ENCODE measurements at regions not wholly inside any gene's neighbourhood (a gene's known extent, or its start where the extent isn't known, plus 50 kb on each side); places are given as distances from the start of the nearest gene placed in this dataset.

DNA sequence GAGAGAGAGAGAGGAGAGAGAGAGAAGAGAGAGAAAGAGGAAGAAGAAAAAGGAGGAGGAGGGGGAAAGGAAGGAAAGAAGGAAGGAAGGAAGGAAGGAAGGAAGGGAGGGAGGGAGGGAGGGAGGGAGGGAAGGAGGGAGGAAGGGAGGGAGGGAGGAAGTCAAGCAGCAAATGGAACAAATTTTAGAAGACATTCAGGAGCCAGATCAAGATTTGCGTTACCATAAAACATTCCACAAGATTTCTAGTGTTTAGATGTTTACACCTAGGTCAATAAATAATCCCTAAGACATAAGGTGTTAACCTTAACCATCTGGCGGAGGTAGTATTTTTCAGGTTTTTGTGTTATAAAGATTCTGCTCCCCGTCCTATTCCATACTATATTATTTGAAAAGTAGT, 1320.1 kb upstream of the PRMT6 start:
- TF ChIP-seq, protein P1, sequence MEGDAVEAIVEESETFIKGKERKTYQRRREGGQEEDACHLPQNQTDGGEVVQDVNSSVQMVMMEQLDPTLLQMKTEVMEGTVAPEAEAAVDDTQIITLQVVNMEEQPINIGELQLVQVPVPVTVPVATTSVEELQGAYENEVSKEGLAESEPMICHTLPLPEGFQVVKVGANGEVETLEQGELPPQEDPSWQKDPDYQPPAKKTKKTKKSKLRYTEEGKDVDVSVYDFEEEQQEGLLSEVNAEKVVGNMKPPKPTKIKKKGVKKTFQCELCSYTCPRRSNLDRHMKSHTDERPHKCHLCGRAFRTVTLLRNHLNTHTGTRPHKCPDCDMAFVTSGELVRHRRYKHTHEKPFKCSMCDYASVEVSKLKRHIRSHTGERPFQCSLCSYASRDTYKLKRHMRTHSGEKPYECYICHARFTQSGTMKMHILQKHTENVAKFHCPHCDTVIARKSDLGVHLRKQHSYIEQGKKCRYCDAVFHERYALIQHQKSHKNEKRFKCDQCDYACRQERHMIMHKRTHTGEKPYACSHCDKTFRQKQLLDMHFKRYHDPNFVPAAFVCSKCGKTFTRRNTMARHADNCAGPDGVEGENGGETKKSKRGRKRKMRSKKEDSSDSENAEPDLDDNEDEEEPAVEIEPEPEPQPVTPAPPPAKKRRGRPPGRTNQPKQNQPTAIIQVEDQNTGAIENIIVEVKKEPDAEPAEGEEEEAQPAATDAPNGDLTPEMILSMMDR (IDR thresholded peaks at IDR 0.05): no peak
- H3K4me3 ChIP-seq: no peak overlapping the region
- H3K27me3 ChIP-seq (replicated peaks; ENCODE audit: insufficient read depth): no peaks in the 10 kb centered on the region
- H3K4me1 ChIP-seq (ENCODE audit: control insufficient read depth in 1 of 2, low read depth in 2 of 2): no peaks in the 10 kb centered on the region
- H3K9me3 ChIP-seq: no peaks in the 10 kb centered on the region
- ATAC-seq (ENCODE audit: insufficient number of reproducible peaks, low FRiP score, low read depth): no peak
- H3K27ac ChIP-seq: no peak overlapping the region
- H3K36me3 ChIP-seq: no peaks in the 10 kb centered on the region
- DNase-seq (ENCODE audit: low spot score): no peak

DNA sequence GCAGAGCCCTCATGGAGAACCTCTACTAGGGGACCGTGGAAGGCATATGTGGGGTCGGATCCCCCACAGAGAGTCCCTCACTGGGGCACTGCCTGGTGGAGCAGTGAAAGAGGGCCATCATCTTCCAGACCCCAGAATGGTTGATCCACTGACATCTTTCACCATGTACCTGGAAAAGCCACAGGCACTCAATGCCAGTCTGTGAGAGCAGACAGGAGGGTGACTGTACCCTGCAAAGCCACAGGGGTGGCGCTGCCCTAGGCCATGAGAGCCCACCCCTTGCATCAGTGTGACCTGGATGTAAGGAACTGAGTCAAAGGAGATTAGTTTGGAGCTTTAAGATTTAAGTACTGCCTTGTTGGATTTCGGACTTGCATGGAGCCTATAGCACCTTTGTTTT, 1276.7 kb upstream of the PRMT6 start:
- H3K4me3 ChIP-seq: no peak overlapping the region
- TF ChIP-seq, protein P1 (IDR thresholded peaks at IDR 0.05): no peak
- H3K4me1 ChIP-seq (ENCODE audit: control insufficient read depth in 1 of 2, low read depth in 2 of 2): no peaks in the 10 kb centered on the region
- H3K9me3 ChIP-seq: peaks cover 4% of the 10 kb centered on the region
- no peaks in the 10 kb centered on the region for H3K27me3 ChIP-seq (replicated peaks; ENCODE audit: insufficient read depth)
- H3K36me3 ChIP-seq: no peaks in the 10 kb centered on the region
- DNase-seq (ENCODE audit: low spot score) (no peak), ATAC-seq (ENCODE audit: insufficient number of reproducible peaks, low FRiP score, low read depth) (no peak)
- H3K27ac ChIP-seq: no peak overlapping the region

DNA sequence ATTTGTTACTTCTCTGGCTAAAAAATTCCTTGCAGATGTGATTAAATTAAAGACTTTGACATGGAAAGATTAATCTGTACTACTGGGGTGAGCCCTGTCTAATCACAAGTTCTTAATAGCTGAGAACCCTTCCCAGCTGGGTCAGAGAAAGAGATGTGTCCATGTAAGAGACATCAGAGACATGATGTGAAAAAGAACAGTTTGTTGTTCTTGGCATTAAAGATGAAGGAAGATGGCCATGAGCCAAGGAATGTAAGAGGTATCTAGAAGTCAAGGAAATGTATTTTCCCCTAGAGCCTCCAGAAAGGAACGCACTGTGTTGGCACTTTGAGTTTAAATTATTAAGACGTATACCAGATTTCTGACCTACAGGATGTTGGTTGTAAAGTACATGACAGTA, 1271.5 kb upstream of the PRMT6 start:
- no peak overlapping the region for H3K27ac ChIP-seq
- H3K4me3 ChIP-seq: no peak overlapping the region
- ATAC-seq (ENCODE audit: insufficient number of reproducible peaks, low FRiP score, low read depth): no peak
- no peaks in the 10 kb centered on the region for H3K27me3 ChIP-seq (replicated peaks; ENCODE audit: insufficient read depth)
- TF ChIP-seq, protein P1 (IDR thresholded peaks at IDR 0.05): no peak
- no peaks in the 10 kb centered on the region for H3K4me1 ChIP-seq (ENCODE audit: control insufficient read depth in 1 of 2, low read depth in 2 of 2)
- H3K36me3 ChIP-seq: no peaks in the 10 kb centered on the region
- no peaks in the 10 kb centered on the region for H3K9me3 ChIP-seq
- no peak for DNase-seq (ENCODE audit: low spot score)

DNA sequence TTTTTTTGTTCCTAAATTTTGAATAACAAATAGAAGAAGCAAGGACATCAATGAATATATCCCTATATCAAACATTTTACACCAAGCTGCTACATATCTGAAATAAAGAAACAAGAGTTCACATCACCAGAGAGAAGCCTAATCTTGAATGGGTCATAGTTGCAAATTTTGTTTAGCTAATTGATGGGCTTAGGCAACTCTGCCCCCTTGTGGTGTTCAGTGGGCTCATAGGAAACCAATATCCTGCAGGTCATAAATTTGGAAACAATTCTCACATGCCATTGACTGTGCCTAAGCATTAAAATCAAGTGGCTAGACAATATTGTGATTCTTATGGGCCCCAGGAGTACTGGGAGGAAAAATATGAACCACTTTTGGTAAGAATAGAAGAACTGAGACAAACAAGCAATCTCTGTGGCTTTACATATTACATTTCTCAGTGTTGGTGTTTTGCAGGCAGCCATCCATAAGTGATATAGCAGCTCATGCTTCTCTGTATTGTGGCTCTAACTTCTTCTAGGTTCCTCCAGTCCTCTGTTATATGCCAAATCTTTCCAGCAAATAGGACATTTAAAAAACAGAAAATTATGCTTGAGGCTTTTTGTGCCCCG, 1262.8 kb upstream of the PRMT6 start:
- TF ChIP-seq, protein P1 (IDR thresholded peaks at IDR 0.05): no peak
- ATAC-seq (ENCODE audit: insufficient number of reproducible peaks, low FRiP score, low read depth): no peak

DNA sequence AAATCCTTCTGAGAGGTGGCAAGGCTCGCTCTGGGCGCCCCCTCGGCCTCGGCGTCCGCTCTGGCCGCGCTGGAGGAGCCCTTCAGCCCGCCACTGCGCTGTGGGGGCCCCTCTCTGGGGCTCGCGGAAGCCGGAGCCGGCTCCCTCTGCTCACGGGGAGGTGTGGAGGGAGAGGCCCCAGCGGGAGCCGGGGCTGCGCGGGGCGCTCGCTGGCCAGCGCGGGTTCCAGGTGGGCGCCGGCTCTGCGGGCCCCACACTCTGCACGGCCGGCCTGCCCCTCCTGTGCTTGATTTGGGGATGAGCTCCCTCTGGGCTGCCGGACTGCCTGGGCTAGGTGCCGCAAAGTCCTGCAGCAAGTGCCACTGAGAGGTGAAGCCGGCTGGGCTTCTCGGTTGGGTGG, 1260.7 kb upstream of the PRMT6 start:
- Histone ChIP-seq H3K27ac (no peak overlapping the region), H3K9me3 (no peaks in the 10 kb centered on the region), H3K4me1 (ENCODE audit: control insufficient read depth in 1 of 2, low read depth in 2 of 2) (no peaks in the 10 kb centered on the region), H3K36me3 (no peaks in the 10 kb centered on the region), H3K4me3 (no peak overlapping the region), H3K27me3 (replicated peaks; ENCODE audit: insufficient read depth) (no peaks in the 10 kb centered on the region)
- ATAC-seq (ENCODE audit: insufficient number of reproducible peaks, low FRiP score, low read depth): no peak
- TF ChIP-seq, protein P1 (IDR thresholded peaks at IDR 0.05): no peak
- no peak for DNase-seq (ENCODE audit: low spot score)

More for the DNA sequence above, 1262.8 kb upstream of the PRMT6 start:
- Histone ChIP-seq H3K27ac (no peak overlapping the region), H3K4me1 (ENCODE audit: control insufficient read depth in 1 of 2, low read depth in 2 of 2) (no peaks in the 10 kb centered on the region), H3K36me3 (no peaks in the 10 kb centered on the region), H3K4me3 (no peak overlapping the region), H3K27me3 (replicated peaks; ENCODE audit: insufficient read depth) (no peaks in the 10 kb centered on the region), H3K9me3 (no peaks in the 10 kb centered on the region)
- DNase-seq (ENCODE audit: low spot score): no peak

Data from thoracic aorta (tissue), 2 donors.